Stimulated activated CD8-positive, alpha-beta memory T cell treated with anti-CD3 and anti-CD28 coated beads, Interleukin-12 subunit alpha, Interleukin-12 subunit beta, amount 100 ng/mL, for 24 hours (primary cell): ENCODE measurements at regions not wholly inside any gene's neighbourhood (a gene's known extent, or its start where the extent isn't known, plus 50 kb on each side); places are given as distances from the start of the nearest gene placed in this dataset.
"Not testable (repeated sequence)": the region's sequence is repeated elsewhere in the genome, so short reads cannot be mapped to it uniquely, and the experiment has no call there.

Experiments
- DNase-seq: peaks from one replicate; pipeline ENCODE4 v3.0.0-alpha.2; 2020; ENCODE audit errors: extremely low read depth

DNA sequence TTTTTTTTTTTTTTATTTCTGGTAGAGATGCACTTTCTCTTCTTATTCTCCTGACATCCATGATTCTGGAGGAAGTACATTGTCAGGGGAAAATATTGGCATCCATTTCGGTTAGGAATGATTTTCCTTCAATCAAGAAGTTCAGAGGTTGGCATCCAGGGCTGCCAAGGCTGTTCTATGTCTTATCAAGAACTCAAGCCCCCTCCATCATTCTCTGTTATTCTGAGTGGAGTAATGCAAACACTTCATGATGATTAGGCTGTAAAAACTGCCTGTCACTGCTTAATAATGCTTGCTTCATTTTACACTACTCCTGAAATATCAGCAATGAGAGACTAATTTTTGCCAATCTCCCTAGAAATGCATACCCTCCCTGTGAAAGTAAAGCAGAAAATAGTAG lies 417.1 kb upstream of the NFIA start:
- DNase-seq: no peak

- DNase-seq: no peak
These were observed 418.2 kb upstream of the NFIA start for GRCh38 chr1:60664086-60664625.

GRCh38 chr1:60662486-60663044 lies 419.8 kb upstream of the NFIA start:
- DNase-seq: no peak

DNA sequence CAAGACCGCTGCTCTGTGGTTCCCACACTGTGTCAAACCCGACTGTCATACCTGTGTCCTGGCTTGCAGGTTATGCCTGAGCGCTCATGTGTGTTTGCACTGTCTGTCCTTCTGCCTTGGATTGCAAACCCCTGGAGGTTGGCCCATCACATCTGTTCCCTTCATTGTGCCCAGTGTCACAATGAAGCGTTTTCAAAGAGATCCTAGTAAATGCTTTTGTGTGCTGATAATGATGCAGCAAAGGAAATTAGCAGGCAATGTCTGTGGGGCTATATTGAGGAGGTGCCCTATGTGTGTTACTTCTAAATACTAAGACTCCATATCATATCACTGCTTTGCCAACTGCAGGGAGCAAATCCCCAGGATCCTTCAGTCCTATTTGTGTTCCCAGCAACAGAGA lies 424.4 kb upstream of the NFIA start:
- no peak for DNase-seq

DNA sequence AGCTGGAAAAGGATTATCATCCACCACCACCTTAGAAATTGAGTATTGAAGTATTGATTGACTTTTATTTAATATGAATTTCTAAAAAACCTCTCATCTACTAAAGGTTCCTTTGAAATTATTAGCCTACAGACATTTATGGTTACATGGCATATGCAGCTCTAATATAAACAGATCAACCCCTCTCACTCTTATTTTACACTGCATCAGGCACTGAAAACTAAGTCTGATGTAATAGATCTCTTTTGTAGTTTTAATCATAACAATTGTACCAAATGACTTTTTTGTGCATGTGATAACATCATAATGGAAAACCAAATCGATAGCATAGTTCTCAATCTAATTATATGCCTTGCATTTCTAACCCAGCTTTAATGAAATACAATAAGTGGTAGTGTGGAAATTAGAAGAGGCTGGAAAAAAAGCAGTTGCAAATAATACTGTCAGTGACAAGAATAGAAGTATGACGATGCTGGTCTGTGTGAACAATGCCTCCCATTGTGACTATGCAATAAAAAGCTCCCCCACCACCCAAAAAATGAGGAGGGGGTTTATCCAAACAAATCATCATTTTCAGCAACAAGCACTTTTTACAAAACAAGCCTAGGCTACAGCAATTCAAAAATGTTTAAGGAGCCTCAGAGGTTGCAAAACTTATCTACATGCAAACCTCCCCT lies 426.5 kb upstream of the NFIA start:
- DNase-seq: no peak

DNA sequence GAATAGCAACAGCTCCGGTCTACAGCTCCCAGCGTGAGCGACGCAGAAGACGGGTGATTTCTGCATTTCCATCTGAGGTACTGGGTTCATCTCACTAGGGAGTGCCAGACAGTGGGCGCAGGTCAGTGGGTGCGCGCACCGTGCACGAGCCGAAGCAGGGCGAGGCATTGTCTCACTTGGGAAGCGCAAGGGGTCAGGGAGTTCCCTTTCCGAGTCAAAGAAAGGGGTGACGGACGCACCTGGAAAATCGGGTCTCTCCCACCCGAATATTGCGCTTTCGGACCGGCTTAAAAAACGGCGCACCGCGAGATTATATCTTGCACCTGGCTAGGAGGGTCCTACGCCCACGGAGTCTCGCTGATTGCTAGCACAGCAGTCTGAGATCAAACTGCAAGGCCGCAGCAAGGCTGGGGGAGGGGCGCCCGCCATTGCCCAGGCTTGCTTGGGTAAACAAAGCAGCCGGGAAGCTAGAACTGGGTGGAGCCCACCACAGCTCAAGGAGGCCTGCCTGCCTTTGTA lies 442.3 kb upstream of the NFIA start:
- DNase-seq: not testable (repeated sequence)

DNA sequence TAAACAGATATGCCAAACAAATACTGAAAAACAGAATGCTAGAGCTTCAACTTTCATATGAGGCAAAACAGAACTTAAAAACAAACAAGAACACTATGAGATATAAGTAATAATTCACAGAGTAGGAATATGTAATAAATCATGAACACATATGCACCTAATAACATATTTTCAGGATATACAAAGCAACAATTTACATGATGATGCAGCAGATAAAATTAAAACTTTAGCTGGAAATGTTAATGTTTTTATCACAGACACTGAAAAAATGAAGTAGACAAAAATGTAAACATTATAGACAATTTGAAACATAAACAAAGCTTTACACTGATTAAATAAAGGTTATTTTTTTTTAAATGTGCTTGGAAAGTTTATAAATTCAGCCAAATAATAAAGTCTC lies 443.1 kb upstream of the NFIA start:
- no peak for DNase-seq

GRCh38 chr1:60637651-60638050 lies 444.7 kb upstream of the NFIA start:
- no peak for DNase-seq

DNA sequence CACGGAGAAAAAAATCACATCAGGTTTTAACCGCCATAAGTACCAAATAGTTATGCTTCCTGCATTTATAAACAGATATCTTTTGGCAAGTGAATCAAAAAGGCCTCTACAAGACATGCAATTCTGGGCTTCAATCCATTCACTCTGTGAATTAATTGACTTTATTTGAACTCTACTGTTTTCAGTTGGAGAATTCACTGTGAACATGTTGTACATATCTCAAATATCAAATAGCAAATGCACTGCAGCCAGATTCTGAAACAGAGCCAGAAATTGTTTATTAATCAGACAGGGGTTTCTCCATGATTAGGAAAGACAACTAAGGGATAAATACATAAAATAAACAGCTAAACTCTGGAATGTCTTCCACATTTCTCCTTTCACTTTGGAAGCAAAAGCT lies 445.4 kb upstream of the NFIA start:
- DNase-seq: no peak

DNA sequence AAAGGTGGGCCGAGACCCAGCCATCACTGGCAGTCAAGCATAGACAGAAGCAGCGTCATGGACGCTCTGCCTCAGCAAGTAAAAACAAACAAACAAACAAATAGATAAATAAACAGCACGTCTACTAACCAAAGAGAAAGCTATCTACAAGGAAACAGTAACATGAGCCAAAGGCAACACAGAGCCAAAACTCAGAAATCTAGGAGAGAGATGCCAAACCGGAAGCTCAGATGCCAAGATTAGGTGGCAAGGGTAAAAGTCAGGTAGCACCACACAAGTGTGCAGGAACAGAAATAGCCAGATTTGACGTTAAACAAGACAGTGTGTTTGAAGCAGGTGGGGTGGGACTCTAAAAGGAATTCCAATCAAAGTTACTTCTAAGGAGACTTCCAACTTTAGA lies 448.3 kb upstream of the NFIA start:
- DNase-seq: no peak

GRCh38 chr1:60622486-60622885 lies 459.9 kb upstream of the NFIA start:
- DNase-seq: no peak

DNA sequence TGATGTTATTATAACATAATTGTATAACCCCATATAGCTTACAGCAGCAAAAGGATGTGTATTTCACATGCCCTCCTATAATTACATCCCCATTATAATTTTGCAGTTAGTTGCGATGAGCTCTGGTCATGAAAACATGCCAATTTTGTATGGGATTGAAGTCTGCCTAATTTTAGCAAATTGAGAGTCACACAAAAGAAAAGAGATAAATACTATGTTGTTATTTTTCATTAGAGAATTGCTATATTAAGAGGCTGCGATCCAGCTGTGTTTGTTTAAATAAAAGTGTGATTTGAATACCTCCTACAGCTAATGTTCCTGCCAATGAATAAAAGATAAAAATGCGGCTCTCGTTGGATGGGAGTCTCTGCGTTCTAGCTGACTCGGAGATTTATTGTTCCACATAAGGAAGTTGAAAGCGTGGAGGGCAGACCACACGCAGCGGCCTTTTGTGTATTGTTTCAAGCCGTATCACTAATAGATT lies 461.0 kb upstream of the NFIA start:
- no peak for DNase-seq

DNA sequence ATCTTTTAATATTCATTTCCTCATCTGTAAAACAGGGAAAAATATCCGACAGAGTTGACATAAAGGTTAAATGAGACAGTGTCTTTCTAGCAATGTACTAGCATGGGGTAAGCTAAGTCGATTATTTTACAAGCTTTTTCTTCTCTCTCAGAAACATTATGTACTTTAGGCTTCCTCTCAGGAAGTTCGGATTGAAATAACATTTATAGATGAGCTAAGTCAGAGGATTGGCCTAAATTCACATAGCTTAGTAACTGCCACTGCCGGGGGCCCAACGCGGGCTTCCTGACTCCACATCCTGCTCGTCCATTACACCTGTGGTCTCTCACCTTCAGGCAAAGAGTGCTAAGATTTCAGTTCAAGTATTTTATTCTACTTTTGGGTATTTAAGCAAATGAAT lies 462.3 kb upstream of the NFIA start:
- no peak for DNase-seq

DNA sequence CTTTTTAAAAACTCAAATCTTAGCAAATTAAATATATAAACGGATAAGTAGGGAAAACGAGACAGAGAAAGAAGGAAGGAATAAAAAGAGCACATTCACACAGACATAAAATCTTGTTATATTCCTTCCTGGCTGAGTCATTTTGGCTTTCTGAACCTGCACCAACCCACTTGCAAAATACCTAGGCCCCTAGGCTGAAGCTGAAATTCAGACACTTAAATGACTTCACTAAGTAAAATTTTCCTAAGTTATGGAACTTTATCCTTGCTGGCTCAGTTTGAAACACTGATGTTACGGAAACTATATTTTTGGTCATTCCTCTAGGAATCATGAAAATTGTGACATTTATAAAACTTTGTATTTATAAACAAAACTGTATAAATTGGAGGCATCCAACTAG lies 462.8 kb upstream of the NFIA start:
- no peak for DNase-seq

- no peak for DNase-seq
These were observed 466.7 kb upstream of the NFIA start for GRCh38 chr1:60615666-60616065.

DNA sequence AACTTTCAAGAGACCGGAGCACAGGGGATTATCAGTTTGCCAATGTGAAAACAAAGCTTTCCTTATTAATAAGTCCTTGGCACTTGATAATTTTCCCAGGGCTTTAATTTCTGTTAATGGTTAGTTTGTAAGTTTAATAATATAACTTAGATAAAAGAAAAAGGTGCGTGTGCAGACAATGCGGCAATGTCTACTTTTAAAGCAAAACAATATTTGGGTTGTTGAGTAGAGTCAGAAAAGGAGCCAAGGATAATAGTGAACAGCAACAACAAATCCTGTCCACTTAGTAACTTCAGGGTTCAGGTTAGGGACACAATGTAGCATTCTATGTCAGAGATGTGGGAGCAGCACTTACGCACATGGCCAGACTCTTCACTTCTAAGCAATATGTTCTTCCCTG lies 469.6 kb upstream of the NFIA start:
- no peak for DNase-seq

GRCh38 chr1:60606921-60607320 lies 475.4 kb upstream of the NFIA start:
- not testable (repeated sequence) for DNase-seq

DNA sequence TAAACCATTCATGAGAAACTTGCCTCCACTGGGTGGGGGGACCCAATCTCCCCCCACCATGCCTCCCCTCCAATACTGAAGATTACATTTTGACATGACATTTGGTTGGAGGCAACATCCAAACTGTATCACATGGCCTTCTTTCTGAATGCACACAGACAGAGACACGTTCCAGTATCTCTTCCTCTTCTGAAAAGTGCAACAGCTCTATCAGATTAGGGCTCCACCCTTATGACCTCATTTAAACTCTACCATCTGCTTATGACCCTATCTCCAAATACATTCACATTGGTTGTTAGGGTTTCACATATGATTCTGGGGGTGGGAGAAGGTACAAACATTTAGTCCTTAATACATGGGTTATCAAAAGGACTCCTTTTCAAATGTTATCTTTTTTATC lies 481.8 kb upstream of the NFIA start:
- DNase-seq: no peak

DNA sequence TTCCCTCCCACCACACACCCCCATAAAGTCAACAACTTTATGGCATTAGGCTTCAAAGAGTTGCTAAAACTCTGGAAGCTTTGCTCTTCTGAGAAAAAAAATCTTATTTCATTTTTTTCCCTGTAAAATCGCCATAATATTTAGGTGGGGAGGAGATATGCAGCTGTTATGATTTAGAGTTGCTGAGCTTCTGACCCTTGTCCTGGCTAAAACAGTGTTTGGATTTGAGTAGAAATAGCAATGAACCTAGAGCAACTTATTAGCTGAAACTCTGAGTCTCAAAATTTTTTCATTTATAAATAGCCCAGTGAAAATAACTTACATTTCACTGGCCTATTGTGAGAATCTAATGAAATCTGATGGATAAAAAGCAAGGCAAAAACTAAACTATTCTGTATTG lies 482.8 kb upstream of the NFIA start:
- DNase-seq: no peak

DNA sequence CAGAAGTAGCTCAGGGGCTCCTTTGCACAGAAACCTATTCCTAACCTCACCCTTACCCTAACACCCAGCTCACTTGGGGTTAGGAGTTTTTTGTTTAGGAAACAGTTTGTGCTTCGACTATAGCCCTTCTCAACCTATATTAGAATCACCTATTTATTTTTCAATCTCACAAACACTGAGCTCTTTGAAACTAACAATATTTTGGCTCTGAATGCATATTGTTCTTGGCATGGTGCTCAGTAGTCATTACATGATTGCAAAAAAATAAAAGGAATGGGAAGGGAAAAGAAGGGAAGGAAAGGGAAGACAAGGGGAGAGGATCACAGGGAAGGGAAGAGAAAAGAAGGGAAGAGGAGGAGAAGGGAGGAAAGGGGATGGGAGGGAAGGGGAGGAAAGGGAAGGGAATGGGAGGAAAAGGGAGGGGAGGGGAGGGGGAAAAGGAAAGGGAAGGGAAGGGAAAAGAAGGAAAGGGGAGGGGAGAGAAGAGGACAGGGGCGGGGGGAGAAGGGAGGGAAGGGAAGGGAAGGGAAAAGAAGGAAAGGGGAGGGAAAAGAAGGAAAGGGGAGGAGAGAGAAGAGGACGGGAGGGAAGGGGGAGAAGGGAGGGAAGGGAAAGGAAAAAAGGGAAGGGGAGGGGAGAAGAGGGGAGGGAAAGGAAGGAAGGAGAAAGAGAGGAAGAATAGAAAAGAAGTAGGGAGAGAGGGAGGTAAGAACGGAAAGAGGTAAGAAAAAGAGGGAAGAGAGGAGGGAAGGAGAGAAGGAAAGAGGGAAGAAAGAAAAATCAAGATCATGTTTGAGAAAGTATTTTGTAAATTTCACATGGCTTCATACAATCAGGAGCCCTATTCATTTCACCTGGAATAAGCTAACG lies 484.1 kb upstream of the NFIA start:
- DNase-seq: no peak

DNA sequence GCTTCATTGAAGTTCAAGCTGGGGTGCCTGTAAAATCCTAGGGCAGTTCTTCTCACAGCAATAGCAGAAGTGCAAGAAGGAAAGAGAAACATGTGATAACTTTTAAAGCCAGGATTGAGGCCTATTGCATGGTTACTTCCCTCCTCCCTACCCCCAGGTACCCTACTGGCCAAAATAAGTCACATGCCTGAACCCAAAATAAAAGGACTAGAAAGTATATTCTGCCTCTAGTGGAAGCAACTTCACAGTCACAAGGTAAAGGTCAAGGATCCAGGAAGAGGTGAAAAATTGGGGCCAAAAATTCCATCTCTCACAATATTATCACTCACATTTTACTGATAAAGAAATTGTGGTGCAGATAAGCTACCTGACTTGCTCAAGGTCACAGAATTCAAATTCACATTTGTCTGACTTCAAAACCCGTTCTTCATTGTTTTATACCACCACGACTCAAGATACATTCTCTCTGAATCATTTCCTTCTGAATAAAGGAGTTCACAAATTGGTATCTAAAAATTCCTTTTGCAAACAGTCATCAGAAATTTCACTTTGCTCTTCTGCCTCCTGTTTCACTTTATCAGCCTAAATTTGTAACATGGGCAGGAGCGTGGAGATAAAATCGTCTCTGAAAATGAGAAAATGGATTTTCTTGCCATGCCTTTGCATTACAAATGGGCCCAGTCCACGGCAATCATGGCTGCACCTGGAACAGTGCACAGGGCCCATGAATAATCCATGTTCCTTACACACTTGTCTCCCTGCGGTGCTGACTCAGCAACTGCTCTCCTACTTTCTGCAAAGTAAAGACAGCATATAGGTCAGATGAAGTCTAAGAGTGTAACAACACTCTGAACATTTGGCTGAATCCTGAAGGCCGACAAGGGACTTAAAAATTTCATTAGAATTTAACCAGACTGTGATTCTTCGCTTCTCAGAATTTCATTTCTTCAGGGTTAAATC lies 485.3 kb upstream of the NFIA start:
- no peak for DNase-seq
